ENCODE measurements at regions not wholly inside any gene's neighbourhood (a gene's known extent, or its start where the extent isn't known, plus 50 kb on each side); places are given as distances from the start of the nearest gene placed in this dataset.

GRCh38 chr4:173899813-173900212, 369.8 kb upstream of the HAND2 start:
- no peak overlapping the region for H3K27ac ChIP-seq (replicated peaks)
- no peaks in the 10 kb centered on the region for H3K27me3 ChIP-seq (ENCODE audit: insufficient read depth, poor library complexity, severe bottlenecking)
- H3K4me3 ChIP-seq (replicated peaks; ENCODE audit: insufficient read depth, low read length): no peak overlapping the region
- TF ChIP-seq CTCF (IDR thresholded peaks at IDR 0.05; ENCODE audit: insufficient read depth, low read length) (no peak), SPI1 (IDR thresholded peaks at IDR 0.05; ENCODE audit: borderline replicate concordance, low read depth) (no peak), GABPA (IDR thresholded peaks at IDR 0.05; ENCODE audit: low read depth) (no peak), POLR2AphosphoS5 (IDR thresholded peaks at IDR 0.05; ENCODE audit: low read depth) (no peak), REST (IDR thresholded peaks at IDR 0.05; ENCODE audit: insufficient replicate concordance, low read depth) (no peak)
- no peak for DNase-seq (ENCODE audit: low read depth in 1 of 2, low spot score in 1 of 2)

GRCh38 chr4:173891072-173891471, 361.0 kb upstream of the HAND2 start:
- TF ChIP-seq REST (IDR thresholded peaks at IDR 0.05; ENCODE audit: insufficient replicate concordance, low read depth) (no peak), GABPA (IDR thresholded peaks at IDR 0.05; ENCODE audit: low read depth) (no peak), POLR2AphosphoS5 (IDR thresholded peaks at IDR 0.05; ENCODE audit: low read depth) (no peak), CTCF (IDR thresholded peaks at IDR 0.05; ENCODE audit: insufficient read depth, low read length) (no peak), SPI1 (IDR thresholded peaks at IDR 0.05; ENCODE audit: borderline replicate concordance, low read depth) (no peak)
- no peaks in the 10 kb centered on the region for H3K27me3 ChIP-seq (ENCODE audit: insufficient read depth, poor library complexity, severe bottlenecking)
- no peak for DNase-seq (ENCODE audit: low read depth in 1 of 2, low spot score in 1 of 2)
- H3K4me3 ChIP-seq (replicated peaks; ENCODE audit: insufficient read depth, low read length): no peak overlapping the region
- H3K27ac ChIP-seq (replicated peaks): no peak overlapping the region

- DNase-seq (ENCODE audit: low read depth in 1 of 2, low spot score in 1 of 2): no peak
- no peak overlapping the region for H3K27ac ChIP-seq (replicated peaks)
- no peaks in the 10 kb centered on the region for H3K27me3 ChIP-seq (ENCODE audit: insufficient read depth, poor library complexity, severe bottlenecking)
- H3K4me3 ChIP-seq (replicated peaks; ENCODE audit: insufficient read depth, low read length): no peak overlapping the region
- TF ChIP-seq REST (IDR thresholded peaks at IDR 0.05; ENCODE audit: insufficient replicate concordance, low read depth) (no peak), GABPA (IDR thresholded peaks at IDR 0.05; ENCODE audit: low read depth) (no peak), CTCF (IDR thresholded peaks at IDR 0.05; ENCODE audit: insufficient read depth, low read length) (no peak), POLR2AphosphoS5 (IDR thresholded peaks at IDR 0.05; ENCODE audit: low read depth) (no peak), SPI1 (IDR thresholded peaks at IDR 0.05; ENCODE audit: borderline replicate concordance, low read depth) (no peak)
Observed at GRCh38 chr4:173883821-173884220, 353.8 kb upstream of the HAND2 start.

All from HL-60 (cell line).